ENCODE measurements at regions not wholly inside any gene's neighbourhood (a gene's known extent, or its start where the extent isn't known, plus 50 kb on each side); places are given as distances from the start of the nearest gene placed in this dataset.

DNA sequence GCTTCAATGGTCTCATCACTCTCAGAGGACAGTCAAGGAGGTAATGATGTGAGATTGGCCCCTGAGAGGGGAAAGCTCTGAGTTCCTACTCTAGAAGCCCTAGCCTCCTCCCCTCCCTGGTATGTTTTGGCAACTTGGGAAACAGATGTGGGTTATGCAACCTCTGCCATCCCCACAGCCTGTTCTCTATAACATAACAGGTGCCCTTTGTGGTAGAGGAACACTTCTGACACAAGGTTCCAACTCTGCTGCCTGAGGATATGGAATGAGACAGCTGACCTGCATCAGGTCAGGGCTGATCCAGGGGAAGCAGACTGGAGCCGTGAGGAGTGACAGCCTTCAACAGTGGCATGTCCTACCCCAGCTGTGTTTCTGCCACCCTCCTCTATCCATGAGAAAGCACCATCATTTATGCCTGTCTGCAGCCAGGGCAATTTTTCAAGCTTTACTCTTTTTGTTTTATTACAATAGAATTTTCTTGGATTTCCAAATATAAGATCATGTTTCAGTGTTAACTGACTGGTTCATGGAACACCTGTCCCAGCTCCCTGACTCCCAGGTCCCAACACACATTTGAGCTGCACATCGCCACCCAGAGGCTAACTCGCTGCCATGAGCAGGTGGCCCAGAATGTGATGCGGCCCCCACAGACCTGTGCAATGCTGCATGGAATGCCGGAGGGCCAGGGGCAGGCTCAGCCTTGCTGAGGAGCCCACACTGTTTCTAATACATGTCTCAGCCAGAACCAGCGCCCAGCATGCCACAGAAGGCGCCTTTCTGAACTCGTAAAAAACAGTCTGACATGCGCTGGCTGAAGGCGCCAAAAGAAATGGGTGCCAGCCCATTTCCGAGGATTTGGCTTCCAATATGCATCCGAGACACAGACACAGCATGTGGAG, 124.8 kb upstream of the CHST15 start:
- POLR2A ChIA-PET = no interaction called here
- TF ChIP-seq, protein P1, sequence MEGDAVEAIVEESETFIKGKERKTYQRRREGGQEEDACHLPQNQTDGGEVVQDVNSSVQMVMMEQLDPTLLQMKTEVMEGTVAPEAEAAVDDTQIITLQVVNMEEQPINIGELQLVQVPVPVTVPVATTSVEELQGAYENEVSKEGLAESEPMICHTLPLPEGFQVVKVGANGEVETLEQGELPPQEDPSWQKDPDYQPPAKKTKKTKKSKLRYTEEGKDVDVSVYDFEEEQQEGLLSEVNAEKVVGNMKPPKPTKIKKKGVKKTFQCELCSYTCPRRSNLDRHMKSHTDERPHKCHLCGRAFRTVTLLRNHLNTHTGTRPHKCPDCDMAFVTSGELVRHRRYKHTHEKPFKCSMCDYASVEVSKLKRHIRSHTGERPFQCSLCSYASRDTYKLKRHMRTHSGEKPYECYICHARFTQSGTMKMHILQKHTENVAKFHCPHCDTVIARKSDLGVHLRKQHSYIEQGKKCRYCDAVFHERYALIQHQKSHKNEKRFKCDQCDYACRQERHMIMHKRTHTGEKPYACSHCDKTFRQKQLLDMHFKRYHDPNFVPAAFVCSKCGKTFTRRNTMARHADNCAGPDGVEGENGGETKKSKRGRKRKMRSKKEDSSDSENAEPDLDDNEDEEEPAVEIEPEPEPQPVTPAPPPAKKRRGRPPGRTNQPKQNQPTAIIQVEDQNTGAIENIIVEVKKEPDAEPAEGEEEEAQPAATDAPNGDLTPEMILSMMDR (IDR thresholded peaks at IDR 0.05) = no peak
- Mint-ChIP-seq H3K4me3 (no peak overlapping the region), H3K36me3 (ENCODE audit: low read depth) (no peaks in the 10 kb centered on the region), H3K27me3 (peaks cover 9% of the 10 kb centered on the region), H3K9me3 (no peaks in the 10 kb centered on the region), H3K27ac (no peak overlapping the region), H3K4me1 (ENCODE audit: low read depth) (peaks cover 8% of the 10 kb centered on the region)
- DNase-seq (no peak), ATAC-seq (no peak)
- CTCF ChIA-PET = interaction anchor here (1.1 to 1.5 kb wide), 6 partner anchors 11 to 222 kb away, joined by 3 to 5 read pairs (median 4); no protein-coding TSS in a partner anchor
- intact Hi-C loops (cut with micrococcal nuclease) = no loop called here

DNA sequence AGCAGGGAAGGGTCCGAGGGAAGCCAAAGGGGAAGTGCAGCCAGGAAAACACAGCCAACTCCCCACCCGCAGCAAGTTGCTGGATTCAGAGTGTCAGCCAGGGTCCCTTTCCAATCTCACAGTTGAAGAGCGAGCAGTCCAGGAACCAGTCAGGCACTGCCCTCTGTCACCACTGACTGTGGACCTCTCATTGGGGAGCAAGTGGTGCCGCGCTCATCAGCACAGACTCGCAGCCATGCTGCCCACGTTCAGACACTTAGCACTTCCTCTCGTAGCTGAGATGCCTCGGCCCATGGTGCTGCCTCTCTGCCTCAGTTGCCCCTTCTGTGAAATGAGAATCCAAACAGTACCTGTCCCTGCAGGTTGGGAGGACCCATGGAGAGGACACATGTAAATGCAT, 123.6 kb upstream of the CHST15 start:
- CTCF ChIA-PET = interaction anchor here (0.7 to 1.5 kb wide), 6 partner anchors 10 to 222 kb away, joined by 3 to 5 read pairs (median 4); no protein-coding TSS in a partner anchor

DNA sequence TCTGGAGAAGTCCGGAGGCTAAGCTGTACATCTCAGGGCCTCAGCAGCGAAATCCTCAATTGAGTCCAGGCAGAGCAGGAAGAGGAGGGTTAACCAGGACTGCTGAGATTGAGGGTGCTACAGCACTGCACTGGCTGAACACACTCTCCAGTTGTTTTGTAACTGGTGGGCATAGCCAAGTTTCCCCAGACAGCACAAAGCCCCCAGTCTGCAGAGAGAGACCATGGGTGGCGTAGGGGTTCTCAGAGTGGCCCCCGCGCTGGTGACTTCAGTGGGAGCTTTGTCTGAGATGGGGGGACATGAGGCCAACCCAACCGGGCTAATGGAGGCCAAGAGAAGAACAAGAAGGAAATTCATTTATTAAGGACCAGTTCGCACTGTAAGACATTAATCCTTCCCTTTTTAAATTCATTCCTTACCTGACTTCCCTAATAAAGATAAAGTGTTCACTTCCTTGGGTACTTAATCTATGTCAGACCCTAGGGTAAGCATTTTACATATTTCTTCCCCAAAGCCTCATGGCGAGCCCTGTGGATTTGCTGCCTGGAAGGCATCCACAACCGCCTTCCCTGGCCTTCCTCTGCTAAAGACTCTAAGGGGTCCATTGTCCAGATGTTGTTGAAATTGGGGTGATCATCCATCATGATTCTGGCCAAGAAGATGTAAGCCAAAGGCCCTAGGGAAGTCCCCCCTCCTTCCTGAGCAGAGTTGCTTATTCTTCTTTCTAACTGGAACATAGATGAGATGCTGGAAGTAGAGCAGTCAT, 121.4 kb upstream of the CHST15 start:
- H3K9me3 Mint-ChIP-seq = no peaks in the 10 kb centered on the region
- POLR2A ChIA-PET = interaction anchor here (0.6 kb wide), 1 partner anchor 61 kb away, joined by 3 read pairs; no protein-coding TSS in a partner anchor
- DNase-seq = no peak
- TF ChIP-seq, protein P1 (IDR thresholded peaks at IDR 0.05) = no peak
- intact Hi-C loops (cut with micrococcal nuclease) = no loop called here
- ATAC-seq = no peak
- H3K27me3 Mint-ChIP-seq = peaks cover 3% of the 10 kb centered on the region
- H3K4me3 Mint-ChIP-seq = no peak overlapping the region
- H3K36me3 Mint-ChIP-seq (ENCODE audit: low read depth) = no peaks in the 10 kb centered on the region
- CTCF ChIA-PET = no interaction called here
- H3K4me1 Mint-ChIP-seq (ENCODE audit: low read depth) = no peaks in the 10 kb centered on the region
- H3K27ac Mint-ChIP-seq = no peak overlapping the region

More for the DNA sequence above, 123.6 kb upstream of the CHST15 start:
- Mint-ChIP-seq H3K9me3 (no peaks in the 10 kb centered on the region), H3K27ac (no peak overlapping the region), H3K4me1 (ENCODE audit: low read depth) (peaks cover 7% of the 10 kb centered on the region), H3K4me3 (no peak overlapping the region), H3K27me3 (peaks cover 4% of the 10 kb centered on the region), H3K36me3 (ENCODE audit: low read depth) (no peaks in the 10 kb centered on the region)
- TF ChIP-seq, protein P1 (IDR thresholded peaks at IDR 0.05) = no peak
- no peak for DNase-seq
- intact Hi-C loops (cut with micrococcal nuclease) = no loop called here
- POLR2A ChIA-PET = no interaction called here
- ATAC-seq = no peak

DNA sequence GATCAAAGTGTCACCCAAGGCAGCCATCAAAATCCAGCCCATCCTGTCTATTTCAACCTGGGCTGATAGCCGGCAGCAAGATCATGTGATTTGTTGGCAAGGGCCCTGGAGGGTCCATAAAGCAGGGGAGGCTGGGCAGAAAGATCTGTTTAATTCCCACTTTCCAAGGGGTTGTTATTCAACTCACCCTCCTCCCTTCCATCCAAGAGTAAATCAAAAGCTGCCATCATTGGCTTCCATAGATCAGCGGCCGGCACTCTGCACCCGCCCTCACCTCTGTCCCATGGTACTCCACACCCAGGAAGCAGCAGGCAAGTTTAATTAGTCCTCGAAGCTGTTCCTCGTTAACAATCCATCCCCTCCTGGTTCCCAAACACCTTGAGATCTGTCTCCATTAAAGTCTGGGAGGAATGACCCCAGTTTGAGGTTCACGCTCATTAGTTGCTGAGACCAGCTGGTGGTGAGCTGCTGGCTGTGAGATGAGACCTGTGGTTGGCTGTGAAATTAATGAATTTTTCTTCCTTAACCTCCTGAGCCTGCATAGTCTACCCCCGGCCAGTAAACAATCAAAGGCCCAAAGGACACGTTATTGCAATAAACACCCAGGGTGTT, 120.6 kb upstream of the CHST15 start:
- ATAC-seq (no peak), DNase-seq (no peak)
- Mint-ChIP-seq H3K36me3 (ENCODE audit: low read depth) (no peaks in the 10 kb centered on the region), H3K4me1 (ENCODE audit: low read depth) (no peaks in the 10 kb centered on the region), H3K9me3 (no peaks in the 10 kb centered on the region), H3K27ac (no peak overlapping the region), H3K27me3 (peaks cover 3% of the 10 kb centered on the region), H3K4me3 (no peak overlapping the region)
- intact Hi-C loops (cut with micrococcal nuclease) = no loop called here
- CTCF ChIA-PET = interaction anchor here (0.8 kb wide), 1 partner anchor 220 kb away, joined by 5 read pairs; no protein-coding TSS in a partner anchor
- POLR2A ChIA-PET = interaction anchor here (0.6 kb wide), 1 partner anchor 61 kb away, joined by 3 read pairs; no protein-coding TSS in a partner anchor
- TF ChIP-seq, protein P1 (IDR thresholded peaks at IDR 0.05) = no peak

All from activated CD8-positive, alpha-beta T cell treated with anti-CD3 and anti-CD28 coated beads for 36 hours (primary cell).